OCI-LY3 (cell line): ENCODE measurements at regions not wholly inside any gene's neighbourhood (a gene's known extent, or its start where the extent isn't known, plus 50 kb on each side); places are given as distances from the start of the nearest gene placed in this dataset.

Source experiments
- H2AFZ ChIP-seq: fragments of 200-600, 300-600 bp; shearing (Covaris generic); 2 replicates; pipeline ENCODE4 v1.6.0; 2014; ENCODE audit warnings: antibody characterized with exemption, low read depth, low read length
- H3K27ac ChIP-seq: fragments of 200-600, 300-600 bp; sonication (generic); 2 replicates; pipeline ENCODE4 v1.5.1; 2014; ENCODE audit warnings: mild to moderate bottlenecking, low read length, moderate library complexity, mixed read lengths
- H3K27me3 ChIP-seq: fragments of 200-600, 300-600 bp; sonication (generic); 2 replicates; pipeline ENCODE4 v1.6.1; 2014; ENCODE audit warnings: low read depth, low read length, mixed read lengths
- H3K36me3 ChIP-seq: fragments of 200-600, 300-600 bp; sonication (generic); replicated peaks from 2 replicates; pipeline ENCODE3; 2014; ENCODE audit warnings: low read depth, low read length, mixed read lengths
- H3K4me1 ChIP-seq: fragments of 300-600, 200-600 bp; sonication (generic); 2 replicates; pipeline ENCODE4 v1.6.1; 2014; ENCODE audit warnings: low read length, mixed read lengths
- H3K4me2 ChIP-seq: fragments of 200-600, 300-600 bp; sonication (generic); 2 replicates; pipeline ENCODE4 v1.6.1; 2014; ENCODE audit warnings: low read length, mixed read lengths
- H3K4me3 ChIP-seq: fragments of 300-600, 200-600 bp; sonication (generic); 2 replicates; pipeline ENCODE4 v1.5.1; 2014; ENCODE audit warnings: antibody characterized with exemption, mild to moderate bottlenecking, low read length, moderate library complexity
- H3K79me2 ChIP-seq: fragments of 300-600, 200-600 bp; shearing (Covaris generic); 2 replicates; pipeline ENCODE4 v1.6.1; 2014; ENCODE audit warnings: mild to moderate bottlenecking, low read length, mixed read lengths
- H3K9ac ChIP-seq: fragments of 300-600, 200-600 bp; shearing (Covaris generic); 2 replicates; pipeline ENCODE4 v1.6.0; 2014; ENCODE audit warnings: mild to moderate bottlenecking, low read length, moderate library complexity
- H3K9me3 ChIP-seq: fragments of 200-600, 300-600 bp; shearing (Covaris generic); 2 replicates; pipeline ENCODE4 v1.6.1; 2014; ENCODE audit warnings: low read length, mixed read lengths; ENCODE audit not compliant: insufficient read depth
- H4K20me1 ChIP-seq: fragments of 200-600, 300-600 bp; sonication (generic); 2 replicates; pipeline ENCODE4 v1.6.1; 2016; ENCODE audit warnings: low read length, mixed read lengths; ENCODE audit not compliant: insufficient read depth
- CTCF ChIP-seq: fragments of 200-600, 300-600 bp; sonication (generic); IDR thresholded peaks from 2 replicates; pipeline ENCODE4 v1.5.1; 2014; ENCODE audit warnings: antibody characterized with exemption, low read length, low read depth
- EZH2phosphoT487 ChIP-seq: fragments of 200-600 bp; shearing (Covaris generic); IDR thresholded peaks from 2 replicates; pipeline ENCODE4 v1.6.1; 2018; ENCODE audit warnings: antibody characterized with exemption, mixed run types, low read depth

- Histone ChIP-seq H2AFZ (no peak overlapping the region), H3K27ac (no peak overlapping the region), H3K36me3 (no peaks in the 10 kb centered on the region), H3K9ac (no peak overlapping the region), H3K4me2 (no peak overlapping the region), H3K4me1 (no peaks in the 10 kb centered on the region), H3K27me3 (no peaks in the 10 kb centered on the region), H4K20me1 (no peaks in the 10 kb centered on the region), H3K4me3 (no peak overlapping the region), H3K79me2 (no peaks in the 10 kb centered on the region), H3K9me3 (no peaks in the 10 kb centered on the region)
- TF ChIP-seq CTCF: no peak
- TF ChIP-seq EZH2phosphoT487: no peak
Observed at GRCh38 chr17:55859301-55859795, 108.5 kb downstream of the PCTP start.

- Histone ChIP-seq H3K27ac (no peak overlapping the region), H3K36me3 (no peaks in the 10 kb centered on the region), H3K9ac (no peak overlapping the region), H2AFZ (no peak overlapping the region), H3K79me2 (no peaks in the 10 kb centered on the region), H4K20me1 (no peaks in the 10 kb centered on the region), H3K4me3 (no peak overlapping the region), H3K4me2 (no peak overlapping the region), H3K27me3 (no peaks in the 10 kb centered on the region), H3K4me1 (no peaks in the 10 kb centered on the region), H3K9me3 (0 out of 2 replicates have a peak, but pooled peaks cover 4% of the 10 kb centered on the region)
- TF ChIP-seq CTCF (no peak), EZH2phosphoT487 (no peak)
Observed at GRCh38 chr17:55865072-55865762, 114.4 kb downstream of the PCTP start.

- TF ChIP-seq EZH2phosphoT487: no peak
- TF ChIP-seq CTCF: no peak
- H3K27ac ChIP-seq: no peak overlapping the region
- H3K36me3 ChIP-seq: no peaks in the 10 kb centered on the region
- no peak overlapping the region for H3K9ac ChIP-seq
- no peak overlapping the region for H3K4me2 ChIP-seq
- 0 out of 2 replicates have a peak, but pooled peaks cover 4% of the 10 kb centered on the region for H3K9me3 ChIP-seq
- H3K79me2 ChIP-seq: no peaks in the 10 kb centered on the region
- no peaks in the 10 kb centered on the region for H3K4me1 ChIP-seq
- H3K27me3 ChIP-seq: peaks cover 15% of the 10 kb centered on the region
- H3K4me3 ChIP-seq: no peak overlapping the region
- no peak overlapping the region for H2AFZ ChIP-seq
- no peaks in the 10 kb centered on the region for H4K20me1 ChIP-seq
Observed at GRCh38 chr17:55870044-55870443, 119.2 kb downstream of the PCTP start.

GRCh38 chr17:55872374-55872773 is 121.5 kb downstream of the PCTP start:
- Histone ChIP-seq H3K27me3 (peaks cover 15% of the 10 kb centered on the region), H3K9ac (no peak overlapping the region), H4K20me1 (no peaks in the 10 kb centered on the region), H3K9me3 (no peaks in the 10 kb centered on the region), H3K36me3 (no peaks in the 10 kb centered on the region), H3K4me3 (no peak overlapping the region), H3K4me1 (no peaks in the 10 kb centered on the region), H3K27ac (no peak overlapping the region), H2AFZ (no peak overlapping the region), H3K4me2 (no peak overlapping the region), H3K79me2 (no peaks in the 10 kb centered on the region)
- TF ChIP-seq EZH2phosphoT487: no peak
- TF ChIP-seq CTCF: no peak
